Adrenal gland (tissue), 9 donors: ENCODE measurements at regions not wholly inside any gene's neighbourhood (a gene's known extent, or its start where the extent isn't known, plus 50 kb on each side); places are given as distances from the start of the nearest gene placed in this dataset.

ENCODE experiments used
- DNase-seq, 7 donors: peaks; one replicate each; pipeline ENCODE4 v3.0.0-alpha.2; 2019 to 2020
- H3K27ac ChIP-seq, 5 donors: fragments of 200-600 bp; sonication (generic) in 4 of 5; 1 replicate in 3 of 5; 2 replicates in 2 of 5; pipeline versions ENCODE4 v1.5.1 to v1.8.0; 2016 to 2020; ENCODE audit warnings: mild to moderate bottlenecking in 1 of 5
- H3K27me3 ChIP-seq: fragments of 200-600 bp; 2 replicates; pipeline ENCODE4 v1.8.0; 2021
- H3K36me3 ChIP-seq, 2 donors: fragments of 200-600 bp; replicated peaks in 1 of 2; 1 replicate in 1 of 2; 2 replicates in 1 of 2; pipeline versions ENCODE4 v1.5.1 to v1.8.0; 2018 to 2022
- H3K4me1 ChIP-seq, 2 donors: fragments of 200-600 bp; replicated peaks in 1 of 2; 1 replicate in 1 of 2; 2 replicates in 1 of 2; pipeline versions ENCODE4 v1.5.1 to v1.8.0; 2018 to 2021
- H3K4me3 ChIP-seq, 4 donors: fragments of 200-600 bp; sonication (generic) in 3 of 4; one replicate each; pipeline ENCODE4 v1.5.1; 2016 to 2018
- H3K9me3 ChIP-seq, 3 donors: fragments of 200-600 bp; sonication (generic) in 1 of 3; replicated peaks in 1 of 3; 1 replicate in 2 of 3; 2 replicates in 1 of 3; pipeline versions ENCODE4 v1.5.1 to v1.8.0; 2016 to 2021
- POLR2A ChIP-seq, 2 donors: fragments of 450-650 bp; IDR thresholded peaks; one replicate each; pipeline ENCODE4 v1.6.1; 2017; ENCODE audit warnings: antibody characterized with exemption in 2 of 2, mild to moderate bottlenecking in 2 of 2, moderate library complexity in 1 of 2
- WGBS, 4 donors: extraction: QIAGEN DNeasy Blood & Tissue Kit in 2 of 4; methylation state at CpG; one replicate each; pipeline versions ENCODE4 v1.1.5 to v1.1.7; 2013 to 2017; 5-methylcytosine and 5-hydroxymethylcytosine counted together
- intact Hi-C, 2 donors: fragments of 100-400 bp; cut with DNase I; formaldehyde crosslinking; loops; one replicate each; pipeline versions ENCODE4 v1.14.1 to v1.15.0; 2022 to 2023
- TF ChIP-seq, protein P1 (sequence below), 6 experiments: fragments of 450-650 bp in 4 of 6; fragments of 200-600 bp in 2 of 6; sonication (generic) in 1 of 6; IDR thresholded peaks; 1 replicate in 5 of 6; 2 replicates in 1 of 6; pipeline versions ENCODE4 v1.5.1 to v1.8.0; 2016 to 2021; ENCODE audit warnings: antibody characterized with exemption in 6 of 6, mild to moderate bottlenecking in 2 of 6, moderate library complexity in 1 of 6
- donor health status: healthy with polysubstance abuse.
- donor health status: Bipolar disorder and iron deficiency.
- donor health status: DM: yes; HTN: yes; CAD: no.
- donor health status: DM: no; HTN: no; CAD: no.
- donor health status: DM: no; HTN: no; CAD: no.

DNA sequence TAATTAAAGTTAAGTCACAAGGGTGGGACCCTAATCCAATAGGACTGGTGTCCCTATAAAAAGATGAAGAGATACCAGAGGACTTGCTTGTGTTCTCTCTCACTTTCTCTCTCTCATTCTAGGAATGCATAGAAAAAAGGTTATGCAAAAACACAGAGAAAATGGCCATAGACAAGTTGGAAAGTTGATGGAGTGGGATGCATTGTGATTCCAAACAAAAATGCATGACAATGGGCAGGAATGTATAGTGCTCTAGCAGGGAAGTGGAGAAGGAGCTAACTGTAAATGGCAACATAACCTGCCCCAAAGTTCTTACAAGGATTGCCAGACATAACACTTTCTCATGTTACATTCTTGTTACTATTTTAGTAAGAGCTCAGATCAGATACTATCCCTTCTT lies 301.6 kb upstream of the LRATD1 start:
- H3K27ac ChIP-seq, result no peak overlapping the region
- intact Hi-C loops, result no loop called here

DNA sequence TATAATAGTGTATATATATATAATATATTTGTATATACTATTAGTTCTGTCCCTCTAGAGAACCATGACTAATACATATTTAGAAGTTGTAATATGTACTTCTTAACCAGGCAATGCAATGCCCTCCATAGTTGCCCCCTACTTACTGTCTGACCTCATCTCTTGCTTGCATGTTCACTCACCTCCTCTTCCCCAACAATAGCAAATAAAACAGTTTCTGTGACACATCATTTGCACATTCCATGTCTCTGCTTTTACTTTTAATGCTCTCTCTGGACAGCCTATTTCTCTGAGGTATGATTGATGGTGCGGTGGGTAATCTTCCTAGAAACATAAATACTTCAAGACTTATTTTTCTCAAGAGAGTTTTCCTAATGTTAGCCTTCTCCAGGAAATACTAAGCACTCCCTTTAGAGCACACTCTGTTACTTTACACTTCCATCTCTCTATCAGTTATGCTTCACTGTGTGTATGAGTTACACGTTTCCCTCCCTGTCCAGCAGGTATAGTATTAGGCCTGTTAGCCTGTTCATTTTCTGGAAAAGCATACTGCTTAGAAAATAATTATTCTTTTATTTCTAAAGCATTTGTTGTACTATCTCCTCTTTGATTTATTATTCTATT lies 295.6 kb upstream of the LRATD1 start:
- TF ChIP-seq, protein P1, sequence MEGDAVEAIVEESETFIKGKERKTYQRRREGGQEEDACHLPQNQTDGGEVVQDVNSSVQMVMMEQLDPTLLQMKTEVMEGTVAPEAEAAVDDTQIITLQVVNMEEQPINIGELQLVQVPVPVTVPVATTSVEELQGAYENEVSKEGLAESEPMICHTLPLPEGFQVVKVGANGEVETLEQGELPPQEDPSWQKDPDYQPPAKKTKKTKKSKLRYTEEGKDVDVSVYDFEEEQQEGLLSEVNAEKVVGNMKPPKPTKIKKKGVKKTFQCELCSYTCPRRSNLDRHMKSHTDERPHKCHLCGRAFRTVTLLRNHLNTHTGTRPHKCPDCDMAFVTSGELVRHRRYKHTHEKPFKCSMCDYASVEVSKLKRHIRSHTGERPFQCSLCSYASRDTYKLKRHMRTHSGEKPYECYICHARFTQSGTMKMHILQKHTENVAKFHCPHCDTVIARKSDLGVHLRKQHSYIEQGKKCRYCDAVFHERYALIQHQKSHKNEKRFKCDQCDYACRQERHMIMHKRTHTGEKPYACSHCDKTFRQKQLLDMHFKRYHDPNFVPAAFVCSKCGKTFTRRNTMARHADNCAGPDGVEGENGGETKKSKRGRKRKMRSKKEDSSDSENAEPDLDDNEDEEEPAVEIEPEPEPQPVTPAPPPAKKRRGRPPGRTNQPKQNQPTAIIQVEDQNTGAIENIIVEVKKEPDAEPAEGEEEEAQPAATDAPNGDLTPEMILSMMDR (IDR thresholded peaks at IDR 0.05), result no peak
- TF ChIP-seq POLR2A (IDR thresholded peaks at IDR 0.05), result no peak
- H3K27ac ChIP-seq, result no peak overlapping the region
- peaks cover 0 to 5% (median 0%) of the 10 kb centered on the region in 3 donors for H3K9me3 ChIP-seq
- WGBS, 4 donors, result 64 to 82% (median 74%) methylated on average over 2 of the region's 2 CpGs
- no peaks in the 10 kb centered on the region for H3K4me1 ChIP-seq
- H3K27me3 ChIP-seq, result no peaks in the 10 kb centered on the region
- no peak overlapping the region for H3K4me3 ChIP-seq
- intact Hi-C loops, result no loop called here
- no peak for DNase-seq
- H3K36me3 ChIP-seq, result no peaks in the 10 kb centered on the region

More for the DNA sequence above, 301.6 kb upstream of the LRATD1 start:
- Histone ChIP-seq H3K9me3 (no peaks in the 10 kb centered on the region), H3K4me3 (no peak overlapping the region), H3K36me3 (no peaks in the 10 kb centered on the region), H3K4me1 (no peaks in the 10 kb centered on the region), H3K27me3 (no peaks in the 10 kb centered on the region)
- DNase-seq, result no peak
- no peak for TF ChIP-seq POLR2A (IDR thresholded peaks at IDR 0.05)
- TF ChIP-seq, protein P1 (IDR thresholded peaks at IDR 0.05), result no peak

DNA sequence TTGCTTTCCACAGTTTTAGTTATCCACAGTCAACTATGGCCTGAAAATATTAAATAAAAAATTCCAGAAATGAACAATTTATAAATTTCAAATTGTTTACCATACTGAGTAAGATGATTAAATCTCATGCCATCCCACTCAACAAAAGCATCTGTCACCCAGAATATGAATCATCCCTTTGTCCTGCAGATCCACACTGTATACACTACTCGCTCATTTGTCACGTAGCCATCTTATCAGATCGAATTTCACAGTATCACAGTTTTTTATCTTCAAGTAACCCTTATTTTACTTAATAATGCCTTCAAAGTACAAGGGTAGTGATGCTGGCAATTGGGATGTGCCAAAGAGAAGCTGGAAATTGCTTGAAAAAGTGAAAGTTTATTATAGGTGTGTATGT lies 291.8 kb upstream of the LRATD1 start:
- Histone ChIP-seq H3K27me3 (no peaks in the 10 kb centered on the region), H3K9me3 (peaks cover 0 to 5% (median 0%) of the 10 kb centered on the region in 3 donors), H3K4me1 (no peaks in the 10 kb centered on the region), H3K36me3 (no peaks in the 10 kb centered on the region), H3K4me3 (no peak overlapping the region), H3K27ac (no peak overlapping the region)
- DNase-seq, result no peak
- intact Hi-C loops, result no loop called here
- 69 to 79% (median 74%) methylated on average over 3 of the region's 3 CpGs for WGBS, 4 donors
- TF ChIP-seq, protein P1 (IDR thresholded peaks at IDR 0.05), result no peak
- no peak for TF ChIP-seq POLR2A (IDR thresholded peaks at IDR 0.05)

DNA sequence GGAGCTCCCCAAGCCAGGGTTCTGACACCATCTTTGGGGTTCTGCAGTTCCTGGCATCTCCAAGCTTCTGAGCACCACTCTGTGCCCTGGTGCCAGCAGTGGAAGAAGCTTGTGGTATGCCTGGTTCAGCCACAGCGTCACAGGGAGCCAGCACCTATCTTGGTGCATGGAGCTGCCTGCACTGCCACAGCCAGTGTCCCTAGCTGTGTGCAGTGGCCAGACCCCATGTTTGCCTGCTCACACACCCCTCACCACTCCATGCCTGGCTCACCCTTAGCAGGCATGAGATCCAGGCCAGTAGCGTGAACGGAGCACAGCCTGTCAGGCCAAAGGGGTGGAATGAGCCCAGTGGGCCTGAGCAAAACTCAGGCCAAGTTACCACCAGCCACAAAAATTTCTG lies 290.2 kb upstream of the LRATD1 start:
- no peak for DNase-seq
- intact Hi-C loops, result no loop called here
- Histone ChIP-seq H3K27ac (no peak overlapping the region), H3K4me1 (no peaks in the 10 kb centered on the region), H3K9me3 (peaks cover 0 to 5% (median 0%) of the 10 kb centered on the region in 3 donors), H3K36me3 (no peaks in the 10 kb centered on the region), H3K27me3 (no peaks in the 10 kb centered on the region), H3K4me3 (no peak overlapping the region)
- 92 to 100% (median 97%) methylated on average over 2 to 3 of the region's 3 CpGs for WGBS, 4 donors
- TF ChIP-seq, protein P1 (IDR thresholded peaks at IDR 0.05), result no peak
- no peak for TF ChIP-seq POLR2A (IDR thresholded peaks at IDR 0.05)
